HG03521 (cell line): ENCODE measurements at regions not wholly inside any gene's neighbourhood (a gene's known extent, or its start where the extent isn't known, plus 50 kb on each side); places are given as distances from the start of the nearest gene placed in this dataset.
A peak's percentile ranks its signal among the peaks of the same experiment; 100 is the strongest.
"Not testable (repeated sequence)": the region's sequence is repeated elsewhere in the genome, so short reads cannot be mapped to it uniquely, and the experiment has no call there.

ENCODE experiments used
- ATAC-seq: cut with Tn5 transposase; IDR thresholded peaks from one replicate; pipeline ENCODE4 v1.9.1; 2021; ENCODE audit warnings: mild to moderate bottlenecking, moderate library complexity; ENCODE audit not compliant: unreplicated experiment

GRCh38 chr14:89661392-89661791, 244.4 kb upstream of the FOXN3 start:
- ATAC-seq: no peak

GRCh38 chr14:89660625-89661233, 243.7 kb upstream of the FOXN3 start:
- not testable (repeated sequence) for ATAC-seq

- ATAC-seq: no peak
Measured at GRCh38 chr14:89660166-89660565, 243.1 kb upstream of the FOXN3 start.

- no peak for ATAC-seq
Measured at GRCh38 chr14:89658977-89659670, 242.1 kb upstream of the FOXN3 start.

GRCh38 chr14:89657014-89657413, 240.0 kb upstream of the FOXN3 start:
- ATAC-seq: no peak

GRCh38 chr14:89654998-89655397, 238.0 kb upstream of the FOXN3 start:
- ATAC-seq: no peak

- no peak for ATAC-seq
Measured at GRCh38 chr14:89652352-89652751, 235.3 kb upstream of the FOXN3 start.

- ATAC-seq: no peak
Measured at GRCh38 chr14:89651805-89652204, 234.8 kb upstream of the FOXN3 start.

GRCh38 chr14:89650077-89650978, 233.3 kb upstream of the FOXN3 start:
- no peak for ATAC-seq

- ATAC-seq: no peak
Measured at GRCh38 chr14:89649451-89650075, 232.5 kb upstream of the FOXN3 start.

GRCh38 chr14:89648924-89649323, 231.9 kb upstream of the FOXN3 start:
- ATAC-seq: no peak

- ATAC-seq: no peak
Measured at GRCh38 chr14:89648510-89648909, 231.5 kb upstream of the FOXN3 start.

- no peak for ATAC-seq
Measured at GRCh38 chr14:89646971-89647370, 229.9 kb upstream of the FOXN3 start.

GRCh38 chr14:89644641-89645040, 227.6 kb upstream of the FOXN3 start:
- ATAC-seq: no peak

GRCh38 chr14:89641495-89642175, 224.6 kb upstream of the FOXN3 start:
- peak; percentile 98 for ATAC-seq

- no peak for ATAC-seq
Measured at GRCh38 chr14:89640141-89640540, 223.1 kb upstream of the FOXN3 start.

- ATAC-seq: no peak
Measured at GRCh38 chr14:89639687-89640086, 222.7 kb upstream of the FOXN3 start.

- ATAC-seq: no peak
Measured at GRCh38 chr14:89638891-89639290, 221.9 kb upstream of the FOXN3 start.

GRCh38 chr14:89637581-89637980, 220.5 kb upstream of the FOXN3 start:
- no peak for ATAC-seq

- no peak for ATAC-seq
Measured at GRCh38 chr14:89635615-89636014, 218.6 kb upstream of the FOXN3 start.

- no peak for ATAC-seq
Measured at GRCh38 chr14:89634037-89634436, 217.0 kb upstream of the FOXN3 start.
